Left ventricle myocardium superior (tissue), 1 donor: ENCODE measurements at regions not wholly inside any gene's neighbourhood (a gene's known extent, or its start where the extent isn't known, plus 50 kb on each side); places are given as distances from the start of the nearest gene placed in this dataset.
"Not testable (repeated sequence)": the region's sequence is repeated elsewhere in the genome, so short reads cannot be mapped to it uniquely, and the experiment has no call there.

Source experiments
- ATAC-seq: fragments of 200-7000 bp; cut with Tn5 transposase; one replicate; pipeline ENCODE4 v1.9.1; 2020; ENCODE audit warnings: mild to moderate bottlenecking, moderate library complexity
- DNase-seq: peaks from one replicate; pipeline ENCODE4 v3.0.0-alpha.2; 2020
- intact Hi-C: fragments of 100-400 bp; cut with micrococcal nuclease; formaldehyde crosslinking; loops from one replicate; pipeline ENCODE4 v1.11.0; 2022
- donor health status: DM: no; HTN: yes; CAD: no; lungs with severe emphysema.

DNA sequence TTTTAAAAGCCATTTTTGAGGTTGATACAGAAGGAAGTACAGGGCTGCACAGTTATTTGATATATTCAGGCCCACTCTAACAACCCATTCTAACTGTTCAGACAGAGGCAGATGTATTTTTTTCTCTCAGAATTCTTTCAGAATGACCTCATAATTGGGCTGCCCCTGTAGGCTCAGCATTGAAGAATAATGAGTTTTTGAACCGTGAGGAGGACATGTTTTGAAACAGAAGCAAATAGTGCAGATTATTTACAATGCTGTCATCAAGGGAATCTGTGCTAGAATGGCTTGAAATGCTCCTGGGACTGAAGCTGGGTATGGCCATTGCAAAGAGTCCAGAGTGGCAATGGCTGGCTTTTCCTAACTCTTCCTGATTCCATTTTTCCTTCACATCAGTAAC, 158.1 kb downstream of the SOX3 start:
- intact Hi-C loops, result no loop called here
- DNase-seq (no peak), ATAC-seq (no peak)

- intact Hi-C loops, result no loop called here
- DNase-seq, result no peak
- no peak for ATAC-seq
Observed at GRCh38 chrX:140343226-140343868, 161.5 kb downstream of the SOX3 start.

DNA sequence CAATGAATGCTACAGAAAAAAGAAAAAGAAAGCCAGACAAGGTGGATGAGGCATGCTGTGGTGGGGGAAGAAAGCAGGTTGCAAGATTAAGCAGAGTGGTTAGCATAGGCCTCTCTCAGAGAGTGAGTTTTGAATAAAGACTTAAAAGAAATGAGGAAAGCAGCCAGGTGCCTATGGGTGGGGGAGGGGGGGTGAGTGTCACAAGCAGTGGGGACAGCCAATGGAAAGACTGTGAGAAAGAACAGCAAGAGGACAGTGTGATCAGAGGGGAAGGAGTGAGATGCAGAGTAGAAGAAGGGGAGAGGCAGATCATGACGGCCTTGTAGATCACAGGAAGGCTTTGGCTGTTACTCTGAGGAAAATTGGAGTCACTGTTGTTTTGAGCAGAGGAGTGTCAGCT, 162.5 kb downstream of the SOX3 start:
- intact Hi-C loops, result no loop called here
- ATAC-seq, result no peak

GRCh38 chrX:140337263-140337662, 167.6 kb downstream of the SOX3 start:
- ATAC-seq, result no peak
- intact Hi-C loops, result no loop called here
- no peak for DNase-seq

More for the DNA sequence above, 162.5 kb downstream of the SOX3 start:
- DNase-seq, result no peak

GRCh38 chrX:140318296-140318695, 186.6 kb downstream of the SOX3 start:
- no peak for ATAC-seq
- DNase-seq, result no peak
- intact Hi-C loops, result no loop called here

- ATAC-seq, result no peak
- no peak for DNase-seq
- intact Hi-C loops, result no loop called here
Observed at GRCh38 chrX:140317462-140317861, 187.4 kb downstream of the SOX3 start.

DNA sequence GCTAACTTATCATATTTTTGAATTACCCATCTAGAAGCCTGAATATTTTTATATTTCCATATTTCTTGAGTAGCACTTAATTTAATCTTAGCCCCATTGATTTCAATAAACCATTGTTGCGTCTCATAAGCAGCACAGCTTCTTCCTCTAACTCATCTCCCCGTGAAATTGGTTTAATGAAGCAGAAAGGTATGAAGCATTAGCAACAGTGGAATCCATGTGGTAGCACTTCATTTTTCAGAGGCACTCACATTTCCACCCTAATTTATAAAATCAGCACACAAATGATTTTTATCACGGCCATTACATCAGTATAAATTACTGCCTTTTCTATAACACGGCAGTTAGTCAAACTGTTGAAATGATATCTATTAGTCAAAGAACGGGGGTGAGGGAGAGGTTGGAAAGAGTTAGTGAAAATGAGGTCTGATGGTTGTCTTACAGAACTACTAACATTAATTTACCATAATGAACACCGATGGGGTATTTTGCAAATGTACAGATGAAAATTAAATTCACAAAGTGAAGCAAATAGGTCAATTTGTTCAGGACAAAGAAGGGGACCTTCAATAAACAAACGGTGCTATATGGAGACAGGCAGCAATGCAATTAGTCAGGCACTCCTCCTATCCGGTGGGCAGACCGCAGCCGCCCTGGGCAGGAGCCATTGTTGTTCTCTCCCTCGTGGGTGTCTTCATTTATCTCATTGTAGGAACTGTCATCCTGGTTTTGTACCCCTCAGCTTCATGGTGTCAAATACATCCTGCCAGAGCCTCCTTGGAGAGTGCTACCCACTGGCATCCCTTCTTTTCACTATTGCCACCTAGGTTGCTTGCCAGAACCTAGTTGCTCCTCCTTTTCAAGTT, 205.7 kb downstream of the SOX3 start:
- intact Hi-C loops, result no loop called here
- ATAC-seq (no peak), DNase-seq (no peak)

DNA sequence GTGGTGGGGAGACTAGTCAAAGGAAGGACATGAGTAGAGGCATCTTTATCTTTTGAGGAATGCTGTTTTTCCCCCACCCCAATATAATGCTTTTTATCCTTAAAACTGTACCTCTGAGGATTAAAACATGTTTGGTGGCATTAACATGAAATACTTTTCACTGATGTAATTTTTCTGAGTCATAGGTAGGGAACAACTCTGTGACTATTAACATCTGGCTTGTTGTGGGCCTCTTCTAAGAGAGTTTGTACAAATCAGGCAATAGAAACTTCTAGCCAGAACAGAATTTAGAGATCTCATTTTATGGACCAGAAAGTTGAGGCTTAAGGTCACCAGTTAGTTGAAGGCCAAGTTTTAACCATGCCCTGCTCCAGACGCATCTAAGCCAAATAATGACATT, 207.6 kb downstream of the SOX3 start:
- intact Hi-C loops, result no loop called here
- ATAC-seq (no peak), DNase-seq (no peak)

DNA sequence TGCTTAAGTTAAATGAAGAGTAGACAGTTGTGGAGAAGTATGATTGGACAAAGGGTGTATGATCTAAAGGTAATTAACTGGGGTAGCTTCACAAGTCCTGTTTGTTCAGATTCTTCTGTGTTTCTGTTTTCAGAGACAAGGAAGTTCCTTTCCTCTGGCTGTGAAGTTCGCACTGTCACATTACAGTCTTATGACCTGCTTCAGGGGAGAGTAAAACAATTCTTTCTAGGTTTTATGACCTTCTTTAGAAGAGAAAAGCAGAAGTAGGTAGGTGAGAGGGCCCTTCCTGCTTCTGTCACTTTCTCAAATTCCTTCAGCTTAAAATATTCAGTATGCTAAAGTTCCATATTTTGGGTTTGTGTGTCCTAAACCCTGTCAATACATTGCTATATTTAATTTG, 211.9 kb downstream of the SOX3 start:
- intact Hi-C loops, result no loop called here
- DNase-seq (no peak), ATAC-seq (no peak)

GRCh38 chrX:140292188-140292587, 212.7 kb downstream of the SOX3 start:
- DNase-seq, result no peak
- intact Hi-C loops, result no loop called here
- no peak for ATAC-seq

- ATAC-seq, result no peak
- DNase-seq, result no peak
- intact Hi-C loops, result no loop called here
Observed at GRCh38 chrX:140274811-140275525, 229.9 kb downstream of the SOX3 start.

DNA sequence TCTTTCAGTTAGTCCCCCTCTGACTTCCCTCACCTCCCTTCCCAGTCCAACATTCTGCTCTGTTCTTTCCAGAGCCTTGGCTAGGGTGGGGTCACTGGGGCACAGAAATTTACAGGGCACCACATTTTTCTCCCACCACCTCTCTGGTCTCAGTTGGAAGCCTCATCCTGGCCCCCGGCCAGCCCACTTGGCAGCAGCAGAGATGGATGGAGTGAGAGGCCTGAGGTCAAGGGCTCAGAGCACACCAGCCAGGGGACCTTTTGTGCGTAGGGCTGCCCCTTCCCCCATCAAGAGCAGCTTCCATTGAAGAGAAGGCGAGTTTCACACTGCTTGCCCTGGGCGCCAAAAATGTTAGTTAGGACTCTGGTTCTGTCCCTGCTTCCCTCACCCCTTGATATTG, 230.9 kb downstream of the SOX3 start:
- DNase-seq, result no peak
- ATAC-seq, result no peak
- intact Hi-C loops, result no loop called here

DNA sequence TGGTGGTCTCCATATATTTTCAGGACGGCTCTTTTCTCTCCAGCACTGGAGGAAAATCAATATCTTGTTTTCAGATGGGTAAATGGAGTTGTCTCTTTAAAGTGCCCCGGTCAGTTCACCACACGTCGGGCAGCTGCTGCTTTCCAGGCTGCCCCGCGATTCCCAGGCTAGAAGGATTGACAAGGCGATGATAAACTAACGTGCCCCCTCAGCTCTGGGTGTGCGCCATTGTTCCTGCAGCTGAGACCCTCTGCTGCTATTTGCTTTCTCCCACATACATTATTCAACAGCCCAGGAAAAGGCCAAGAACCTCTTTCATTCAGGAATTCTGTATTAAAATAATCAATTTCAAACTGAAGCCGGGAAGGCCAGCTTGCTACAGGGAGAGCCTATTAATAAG, 254.5 kb downstream of the SOX3 start:
- ATAC-seq (no peak), DNase-seq (no peak)
- intact Hi-C loops, result no loop called here

GRCh38 chrX:140249088-140249487, 255.8 kb downstream of the SOX3 start:
- DNase-seq (no peak), ATAC-seq (no peak)
- intact Hi-C loops, result no loop called here

- DNase-seq (no peak), ATAC-seq (no peak)
- intact Hi-C loops, result no loop called here
Observed at GRCh38 chrX:140229191-140229590, 263.9 kb upstream of the CXorf66 start.

- intact Hi-C loops, result not testable (repeated sequence)
Observed at GRCh38 chrX:140226037-140226436, 260.7 kb upstream of the CXorf66 start.

DNA sequence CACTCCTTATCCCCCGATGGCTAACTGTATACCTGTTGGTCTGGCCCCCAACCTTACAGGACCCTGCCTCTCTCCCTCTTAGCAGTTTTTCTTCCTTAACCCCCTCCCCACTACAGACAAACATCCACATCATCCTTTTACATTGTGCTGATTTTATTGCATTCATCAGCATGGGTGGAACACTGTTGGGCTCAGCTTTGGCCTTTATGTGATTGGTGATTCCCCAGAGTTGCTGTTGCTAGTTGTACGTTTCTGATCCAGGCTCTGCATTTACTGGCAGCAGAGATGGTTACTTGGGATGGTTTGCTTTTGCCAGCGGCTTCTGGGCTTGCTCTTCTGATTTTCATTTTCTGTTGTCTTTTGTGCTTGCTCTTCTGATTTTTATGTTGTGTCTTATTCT, 250.6 kb upstream of the CXorf66 start:
- DNase-seq, intact Hi-C loops, ATAC-seq: not testable (repeated sequence)

More at GRCh38 chrX:140226037-140226436, 260.7 kb upstream of the CXorf66 start:
- DNase-seq, ATAC-seq: not testable (repeated sequence)

DNA sequence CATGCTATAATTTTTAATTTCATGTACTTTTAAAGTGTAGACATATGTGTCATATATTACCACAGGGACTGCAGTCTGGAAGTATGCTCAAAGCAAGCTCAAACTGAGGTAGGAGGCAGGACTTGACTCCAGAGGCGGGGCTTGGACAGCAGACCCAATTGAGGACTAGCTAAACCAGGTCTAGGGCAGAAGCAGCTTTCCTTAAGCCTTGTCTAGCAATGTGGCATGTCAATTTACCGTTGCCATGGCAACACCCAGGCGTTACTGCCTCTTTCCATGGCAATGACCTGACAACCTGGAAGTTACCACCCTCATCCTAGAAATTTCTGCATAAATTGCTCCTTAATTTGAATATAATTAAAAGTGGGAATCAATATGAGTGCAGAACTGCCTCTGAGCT, 249.2 kb upstream of the CXorf66 start:
- intact Hi-C loops, DNase-seq, ATAC-seq: not testable (repeated sequence)

DNA sequence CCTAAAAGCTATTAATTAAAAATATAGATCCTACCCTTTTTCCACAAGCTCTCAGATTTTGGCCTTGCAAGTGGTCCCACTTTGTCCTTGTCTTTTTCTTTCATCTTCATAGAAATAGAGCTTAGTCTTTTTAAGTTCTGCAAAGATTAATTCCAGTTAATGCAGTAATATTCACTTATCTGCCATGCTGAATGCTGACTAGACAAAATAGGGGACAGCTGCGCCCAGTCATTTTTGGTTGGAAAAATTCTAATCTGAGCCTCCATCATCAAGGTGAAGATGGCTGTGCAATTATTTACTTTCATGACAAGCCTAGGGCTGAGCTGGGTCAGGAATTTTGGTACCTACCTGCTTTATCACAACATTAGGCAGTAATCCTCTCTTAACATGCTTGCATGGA, 241.3 kb upstream of the CXorf66 start:
- intact Hi-C loops, result no loop called here
- DNase-seq (no peak), ATAC-seq (no peak)

DNA sequence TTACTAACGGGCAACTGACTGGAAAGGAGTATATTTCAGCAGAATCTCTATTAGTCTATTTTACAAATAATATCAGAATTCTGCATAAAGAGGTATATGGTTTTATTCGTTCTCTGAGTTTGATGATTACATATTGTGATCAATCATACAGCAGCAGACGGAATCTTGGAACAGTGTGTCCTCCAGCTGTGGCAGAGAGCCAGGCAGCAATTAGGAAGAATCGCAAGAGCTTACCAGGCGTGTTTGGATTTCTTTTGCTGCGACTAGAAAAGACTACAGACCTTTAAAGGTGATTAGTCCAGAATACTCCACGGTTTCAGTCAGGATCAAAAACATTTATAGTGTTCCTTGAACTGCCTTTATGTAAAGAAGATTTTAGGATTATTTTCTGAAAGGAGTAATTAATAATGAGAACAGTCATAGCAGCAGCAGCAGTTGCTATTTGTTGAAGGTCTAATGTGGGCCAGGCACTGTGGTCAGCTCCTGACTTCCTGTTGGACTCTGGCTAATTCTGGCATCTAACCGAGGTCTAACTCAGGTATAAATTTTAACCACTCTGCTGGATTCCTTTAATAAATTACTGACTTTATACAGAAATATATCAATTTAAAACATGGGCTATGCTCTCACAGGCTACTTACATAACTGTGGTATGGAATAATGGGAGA, 225.3 kb upstream of the CXorf66 start:
- ATAC-seq (no peak), DNase-seq (no peak)
- intact Hi-C loops, result no loop called here
